K562 (cell line): ENCODE measurements at regions not wholly inside any gene's neighbourhood (a gene's known extent, or its start where the extent isn't known, plus 50 kb on each side); places are given as distances from the start of the nearest gene placed in this dataset.
A peak's percentile ranks its signal among the peaks of the same experiment; 100 is the strongest.

Source experiments
- ADNP ChIP-seq: fragments of 200-800 bp; sonication (Bioruptor generic); IDR thresholded peaks from 2 replicates; pipeline ENCODE4 v1.6.1; 2016; ENCODE audit warnings: missing genetic modification characterization, missing compliant biosample characterization
- CGGBP1 ChIP-seq: fragments of 250-450 bp; sonication (Bioruptor Pico); IDR thresholded peaks from 2 replicates; pipeline ENCODE4 v1.9.0; 2021; ENCODE audit warnings: mild to moderate bottlenecking
- CXXC5 ChIP-seq: fragments of 250-450 bp; sonication (Bioruptor Pico); IDR thresholded peaks from 2 replicates; pipeline ENCODE4 v1.8.0; 2022; ENCODE audit warnings: inconsistent platforms, mild to moderate bottlenecking, moderate library complexity
- ESRRA ChIP-seq: fragments of 450-650 bp; IDR thresholded peaks from 2 replicates; pipeline ENCODE4 v1.6.1; 2014; ENCODE audit warnings: low read depth, mild to moderate bottlenecking, moderate library complexity, borderline replicate concordance
- GATA2 ChIP-seq: sonication (generic); formaldehyde crosslinking; IDR thresholded peaks from 2 replicates; pipeline ENCODE4 v1.4.0; 2020; ENCODE audit warnings: mild to moderate bottlenecking, missing genetic modification reagents
- POLR2H ChIP-seq: IDR thresholded peaks from 2 replicates; pipeline ENCODE4 v1.6.1; 2016; ENCODE audit warnings: missing genetic modification characterization, low read depth, mild to moderate bottlenecking, control low read depth, missing compliant biosample characterization, moderate library complexity
- RBM17 ChIP-seq: fragments of 200-400 bp; formaldehyde crosslinking; IDR thresholded peaks from 2 replicates; pipeline ENCODE4 v1.6.1; 2017; ENCODE audit warnings: low read depth, mild to moderate bottlenecking, low read length, borderline replicate concordance
- SMARCB1 ChIP-seq: IDR thresholded peaks from 2 replicates; pipeline ENCODE4 v1.6.1; 2011; ENCODE audit warnings: improper control_type of control experiment, low read depth; ENCODE audit not compliant: insufficient read length
- SP1 ChIP-seq: sonication (generic); formaldehyde crosslinking; IDR thresholded peaks from 2 replicates; pipeline ENCODE4 v1.8.1; 2022; ENCODE audit warnings: mild to moderate bottlenecking, missing genetic modification reagents
- TARDBP ChIP-seq: fragments of 450-650 bp; IDR thresholded peaks from 2 replicates; pipeline ENCODE4 v1.6.1; 2016
- THRB ChIP-seq: fragments of 450-650 bp; formaldehyde crosslinking; conservative IDR thresholded peaks from 2 replicates; pipeline ENCODE4 v1.4.0; 2022; ENCODE audit warnings: mild to moderate bottlenecking, missing genetic modification characterization
- TOE1 ChIP-seq, 2 experiments: fragments of 450-650 bp in 1 of 2; sonication (generic) in 1 of 2; formaldehyde crosslinking in 1 of 2; IDR thresholded peaks; 2 replicates each; pipeline versions ENCODE4 v1.7.1 to v1.8.0; 2016 to 2022; ENCODE audit warnings: borderline replicate concordance in 2 of 2, mild to moderate bottlenecking in 2 of 2, antibody characterized with exemption in 1 of 2, inconsistent platforms in 1 of 2, low read depth in 1 of 2, missing genetic modification reagents in 1 of 2, moderate library complexity in 1 of 2
- ZNF174 ChIP-seq: fragments of 250-450 bp; sonication (Bioruptor Pico); IDR thresholded peaks from 2 replicates; pipeline ENCODE4 v1.4.0; 2020; ENCODE audit warnings: mild to moderate bottlenecking
- ZNF444 ChIP-seq: fragments of 250-450 bp; sonication (Bioruptor Pico); IDR thresholded peaks from 2 replicates; pipeline ENCODE4 v1.4.0; 2020; ENCODE audit warnings: mild to moderate bottlenecking, moderate library complexity
- ZNF561 ChIP-seq: fragments of 450-650 bp; formaldehyde crosslinking; conservative IDR thresholded peaks from 2 replicates; pipeline ENCODE4 v1.4.0; 2020; ENCODE audit warnings: mild to moderate bottlenecking, moderate library complexity
- ZNF77 ChIP-seq: fragments of 250-450 bp; sonication (Bioruptor Pico); IDR thresholded peaks from 2 replicates; pipeline ENCODE4 v1.5.0; 2020
- TF ChIP-seq, protein P1 (sequence below): fragments of 450-650 bp; IDR thresholded peaks from 2 replicates; pipeline ENCODE4 v1.6.1; 2016; ENCODE audit warnings: missing biosample characterization, missing genetic modification characterization
- TF ChIP-seq, protein P2 (sequence below): sonication (generic); formaldehyde crosslinking; IDR thresholded peaks from 2 replicates; pipeline ENCODE4 v1.8.0; 2023; ENCODE audit warnings: mild to moderate bottlenecking, missing genetic modification reagents
- TF ChIP-seq, protein P3 (sequence below), 3 experiments: IDR thresholded peaks in 2 of 3; conservative IDR thresholded peaks in 1 of 3; 2 replicates each; pipeline ENCODE4 v1.5.1; 2011 to 2012; ENCODE audit warnings: low read length in 3 of 3, mild to moderate bottlenecking in 3 of 3, control low read depth in 2 of 3, improper control_type of control experiment in 1 of 3, inconsistent platforms in 1 of 3, low read depth in 1 of 3, mixed read lengths in 1 of 3, moderate library complexity in 1 of 3; ENCODE audit not compliant: insufficient read depth in 2 of 3
- TF ChIP-seq, protein P4 (sequence below): fragments of 450-650 bp; formaldehyde crosslinking; IDR thresholded peaks from 2 replicates; pipeline ENCODE4 v1.4.0; 2020; ENCODE audit warnings: mild to moderate bottlenecking, moderate library complexity

- no peak for TF ChIP-seq CGGBP1 (CRISPR knock-in tag)
- 0 out of 2 replicates have a peak, but pooled peaks have one; percentile 2 for TF ChIP-seq THRB (CRISPR knock-in tag)
- no peak for TF ChIP-seq TARDBP
- TF ChIP-seq, protein P1, sequence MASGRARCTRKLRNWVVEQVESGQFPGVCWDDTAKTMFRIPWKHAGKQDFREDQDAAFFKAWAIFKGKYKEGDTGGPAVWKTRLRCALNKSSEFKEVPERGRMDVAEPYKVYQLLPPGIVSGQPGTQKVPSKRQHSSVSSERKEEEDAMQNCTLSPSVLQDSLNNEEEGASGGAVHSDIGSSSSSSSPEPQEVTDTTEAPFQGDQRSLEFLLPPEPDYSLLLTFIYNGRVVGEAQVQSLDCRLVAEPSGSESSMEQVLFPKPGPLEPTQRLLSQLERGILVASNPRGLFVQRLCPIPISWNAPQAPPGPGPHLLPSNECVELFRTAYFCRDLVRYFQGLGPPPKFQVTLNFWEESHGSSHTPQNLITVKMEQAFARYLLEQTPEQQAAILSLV (tag), result no peak
- TF ChIP-seq, protein P2, sequence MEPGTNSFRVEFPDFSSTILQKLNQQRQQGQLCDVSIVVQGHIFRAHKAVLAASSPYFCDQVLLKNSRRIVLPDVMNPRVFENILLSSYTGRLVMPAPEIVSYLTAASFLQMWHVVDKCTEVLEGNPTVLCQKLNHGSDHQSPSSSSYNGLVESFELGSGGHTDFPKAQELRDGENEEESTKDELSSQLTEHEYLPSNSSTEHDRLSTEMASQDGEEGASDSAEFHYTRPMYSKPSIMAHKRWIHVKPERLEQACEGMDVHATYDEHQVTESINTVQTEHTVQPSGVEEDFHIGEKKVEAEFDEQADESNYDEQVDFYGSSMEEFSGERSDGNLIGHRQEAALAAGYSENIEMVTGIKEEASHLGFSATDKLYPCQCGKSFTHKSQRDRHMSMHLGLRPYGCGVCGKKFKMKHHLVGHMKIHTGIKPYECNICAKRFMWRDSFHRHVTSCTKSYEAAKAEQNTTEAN (CRISPR knock-in tag), result no peak
- no peak for TF ChIP-seq ZNF174 (CRISPR knock-in tag)
- no peak for TF ChIP-seq ZNF444 (CRISPR knock-in tag)
- TF ChIP-seq POLR2H, result peak; percentile 79
- no peak for TF ChIP-seq ADNP
- 0 out of 2 replicates have a peak, but pooled peaks have one; percentile 18 for TF ChIP-seq TOE1 (IDR thresholded peaks at IDR 0.05; ENCODE audit: borderline replicate concordance)
- TF ChIP-seq TOE1 (CRISPR knock-in tag; IDR thresholded peaks at IDR 0.05; ENCODE audit: borderline replicate concordance, low read depth), result no peak
- no peak for TF ChIP-seq SMARCB1
- no peak for TF ChIP-seq ZNF561 (CRISPR knock-in tag)
- TF ChIP-seq ZNF77 (CRISPR knock-in tag), result no peak
- TF ChIP-seq GATA2 (CRISPR knock-in tag), result no peak
- TF ChIP-seq, protein P3, sequence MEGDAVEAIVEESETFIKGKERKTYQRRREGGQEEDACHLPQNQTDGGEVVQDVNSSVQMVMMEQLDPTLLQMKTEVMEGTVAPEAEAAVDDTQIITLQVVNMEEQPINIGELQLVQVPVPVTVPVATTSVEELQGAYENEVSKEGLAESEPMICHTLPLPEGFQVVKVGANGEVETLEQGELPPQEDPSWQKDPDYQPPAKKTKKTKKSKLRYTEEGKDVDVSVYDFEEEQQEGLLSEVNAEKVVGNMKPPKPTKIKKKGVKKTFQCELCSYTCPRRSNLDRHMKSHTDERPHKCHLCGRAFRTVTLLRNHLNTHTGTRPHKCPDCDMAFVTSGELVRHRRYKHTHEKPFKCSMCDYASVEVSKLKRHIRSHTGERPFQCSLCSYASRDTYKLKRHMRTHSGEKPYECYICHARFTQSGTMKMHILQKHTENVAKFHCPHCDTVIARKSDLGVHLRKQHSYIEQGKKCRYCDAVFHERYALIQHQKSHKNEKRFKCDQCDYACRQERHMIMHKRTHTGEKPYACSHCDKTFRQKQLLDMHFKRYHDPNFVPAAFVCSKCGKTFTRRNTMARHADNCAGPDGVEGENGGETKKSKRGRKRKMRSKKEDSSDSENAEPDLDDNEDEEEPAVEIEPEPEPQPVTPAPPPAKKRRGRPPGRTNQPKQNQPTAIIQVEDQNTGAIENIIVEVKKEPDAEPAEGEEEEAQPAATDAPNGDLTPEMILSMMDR (IDR thresholded peaks at IDR 0.05 in 2 of 3, conservative IDR thresholded peaks at IDR 0.05 in 1 of 3; ENCODE audit: insufficient read depth in 2 of 3, low read depth in 1 of 3, low read length in 3 of 3), result no peak
- no peak for TF ChIP-seq RBM17
- no peak for TF ChIP-seq SP1
- 0 out of 2 replicates have a peak, but pooled peaks have one; percentile 33 for TF ChIP-seq ESRRA
- peak; percentile 54; the same call in 1 of the 2 replicates for TF ChIP-seq CXXC5 (CRISPR knock-in tag)
- TF ChIP-seq, protein P4, sequence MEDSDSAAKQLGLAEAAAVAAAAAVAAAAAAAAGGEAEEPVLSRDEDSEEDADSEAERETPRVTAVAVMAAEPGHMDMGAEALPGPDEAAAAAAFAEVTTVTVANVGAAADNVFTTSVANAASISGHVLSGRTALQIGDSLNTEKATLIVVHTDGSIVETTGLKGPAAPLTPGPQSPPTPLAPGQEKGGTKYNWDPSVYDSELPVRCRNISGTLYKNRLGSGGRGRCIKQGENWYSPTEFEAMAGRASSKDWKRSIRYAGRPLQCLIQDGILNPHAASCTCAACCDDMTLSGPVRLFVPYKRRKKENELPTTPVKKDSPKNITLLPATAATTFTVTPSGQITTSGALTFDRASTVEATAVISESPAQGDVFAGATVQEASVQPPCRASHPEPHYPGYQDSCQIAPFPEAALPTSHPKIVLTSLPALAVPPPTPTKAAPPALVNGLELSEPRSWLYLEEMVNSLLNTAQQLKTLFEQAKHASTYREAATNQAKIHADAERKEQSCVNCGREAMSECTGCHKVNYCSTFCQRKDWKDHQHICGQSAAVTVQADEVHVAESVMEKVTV, result no peak
These were observed 855.2 kb downstream of the MAT2B start (continued) for GRCh38 chr5:164360589-164360988.
